ENCODE measurements at regions not wholly inside any gene's neighbourhood (a gene's known extent, or its start where the extent isn't known, plus 50 kb on each side); places are given as distances from the start of the nearest gene placed in this dataset.
A peak's percentile ranks its signal among the peaks of the same experiment; 100 is the strongest.

GRCh38 chr2:212708355-212708754 is 169.8 kb upstream of the ERBB4 start:
- H3K36me3 Mint-ChIP-seq, result no peaks in the 10 kb centered on the region
- Histone ChIP-seq H3K36me3 (ENCODE audit: control insufficient read depth, insufficient read depth, low read length) (no peaks in the 10 kb centered on the region), H3K27ac (ENCODE audit: insufficient read depth, low read length, poor library complexity, severe bottlenecking) (no peak overlapping the region), H3K27me3 (ENCODE audit: control insufficient read depth, insufficient read depth, low read length) (no peaks in the 10 kb centered on the region), H3K9me3 (ENCODE audit: control insufficient read depth in 2 of 2, low read length in 2 of 2) (no peaks in the 10 kb centered on the region), H3K4me1 (ENCODE audit: control insufficient read depth, insufficient read depth, low read length, poor library complexity, severe bottlenecking) (no peaks in the 10 kb centered on the region), H3K4me3 (ENCODE audit: low read depth, low read length) (no peak overlapping the region)
- DNase-seq (no peak), ATAC-seq (ENCODE audit: low read depth in 2 of 2) (no peak)
- H3K9me3 Mint-ChIP-seq, result peaks cover 0 to 2% (median 0%) of the 10 kb centered on the region in 7 donors
- no peaks in the 10 kb centered on the region for H3K4me1 Mint-ChIP-seq
- no peak overlapping the region for H3K27ac Mint-ChIP-seq
- H3K4me3 Mint-ChIP-seq, result no peak overlapping the region
- H3K27me3 Mint-ChIP-seq, result no peaks in the 10 kb centered on the region

DNA sequence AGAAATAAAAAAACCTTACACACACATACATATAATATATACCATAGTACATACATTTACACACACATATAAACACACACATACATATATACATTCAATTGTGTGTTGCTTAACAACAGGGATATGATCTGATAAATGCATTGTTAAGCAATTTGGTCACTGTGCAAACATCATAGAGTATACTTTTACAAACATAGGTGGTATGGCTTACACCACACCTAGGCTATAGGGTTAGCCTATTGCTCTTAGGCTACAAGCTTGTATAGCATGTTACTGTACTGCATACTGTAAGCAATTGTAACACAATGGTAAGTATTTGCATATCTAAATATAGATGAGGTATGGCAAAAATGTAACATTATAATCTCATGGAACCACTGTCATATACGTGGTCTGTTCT is 156.8 kb upstream of the ERBB4 start:
- no peaks in the 10 kb centered on the region for H3K36me3 ChIP-seq (ENCODE audit: control insufficient read depth, insufficient read depth, low read length)
- no peaks in the 10 kb centered on the region for H3K9me3 ChIP-seq (ENCODE audit: control insufficient read depth in 2 of 2, low read length in 2 of 2)
- H3K4me1 ChIP-seq (ENCODE audit: control insufficient read depth, insufficient read depth, low read length, poor library complexity, severe bottlenecking), result no peaks in the 10 kb centered on the region
- H3K27ac ChIP-seq (ENCODE audit: insufficient read depth, low read length, poor library complexity, severe bottlenecking), result no peak overlapping the region
- Mint-ChIP-seq H3K36me3 (no peaks in the 10 kb centered on the region), H3K4me1 (no peaks in the 10 kb centered on the region), H3K27me3 (no peaks in the 10 kb centered on the region), H3K9me3 (peaks cover 0 to 2% (median 0%) of the 10 kb centered on the region in 7 donors), H3K4me3 (no peak overlapping the region), H3K27ac (no peak overlapping the region)
- H3K27me3 ChIP-seq (ENCODE audit: control insufficient read depth, insufficient read depth, low read length), result no peaks in the 10 kb centered on the region
- H3K4me3 ChIP-seq (ENCODE audit: low read depth, low read length), result no peak overlapping the region
- ATAC-seq (ENCODE audit: low read depth in 2 of 2), result no peak
- no peak for DNase-seq

- Mint-ChIP-seq H3K4me3 (no peak overlapping the region), H3K9me3 (peaks cover 0 to 2% (median 0%) of the 10 kb centered on the region in 7 donors), H3K4me1 (no peaks in the 10 kb centered on the region), H3K27ac (no peak overlapping the region), H3K27me3 (no peaks in the 10 kb centered on the region), H3K36me3 (no peaks in the 10 kb centered on the region)
- DNase-seq (no peak), ATAC-seq (ENCODE audit: low read depth in 2 of 2) (no peak)
- no peak overlapping the region for H3K27ac ChIP-seq (ENCODE audit: insufficient read depth, low read length, poor library complexity, severe bottlenecking)
- H3K4me1 ChIP-seq (ENCODE audit: control insufficient read depth, insufficient read depth, low read length, poor library complexity, severe bottlenecking), result no peaks in the 10 kb centered on the region
- no peak overlapping the region for H3K4me3 ChIP-seq (ENCODE audit: low read depth, low read length)
- no peaks in the 10 kb centered on the region for H3K9me3 ChIP-seq (ENCODE audit: control insufficient read depth in 2 of 2, low read length in 2 of 2)
- no peaks in the 10 kb centered on the region for H3K27me3 ChIP-seq (ENCODE audit: control insufficient read depth, insufficient read depth, low read length)
- H3K36me3 ChIP-seq (ENCODE audit: control insufficient read depth, insufficient read depth, low read length), result no peaks in the 10 kb centered on the region
Measured at GRCh38 chr2:212694398-212694797, 155.8 kb upstream of the ERBB4 start.

- Histone ChIP-seq H3K27me3 (ENCODE audit: control insufficient read depth, insufficient read depth, low read length) (no peaks in the 10 kb centered on the region), H3K4me3 (ENCODE audit: low read depth, low read length) (no peak overlapping the region), H3K27ac (ENCODE audit: insufficient read depth, low read length, poor library complexity, severe bottlenecking) (no peak overlapping the region), H3K4me1 (ENCODE audit: control insufficient read depth, insufficient read depth, low read length, poor library complexity, severe bottlenecking) (no peaks in the 10 kb centered on the region), H3K36me3 (ENCODE audit: control insufficient read depth, insufficient read depth, low read length) (no peaks in the 10 kb centered on the region), H3K9me3 (ENCODE audit: control insufficient read depth in 2 of 2, low read length in 2 of 2) (no peaks in the 10 kb centered on the region)
- H3K4me1 Mint-ChIP-seq, result no peaks in the 10 kb centered on the region
- no peak for DNase-seq
- H3K4me3 Mint-ChIP-seq, result no peak overlapping the region
- H3K27ac Mint-ChIP-seq, result peak overlapping the region in 1 of 3 donors; percentile 39
- H3K36me3 Mint-ChIP-seq, result no peaks in the 10 kb centered on the region
- H3K9me3 Mint-ChIP-seq, result peaks cover 0 to 2% (median 0%) of the 10 kb centered on the region in 7 donors
- H3K27me3 Mint-ChIP-seq, result no peaks in the 10 kb centered on the region
- ATAC-seq (ENCODE audit: low read depth in 2 of 2), result no peak
Measured at GRCh38 chr2:212692466-212692865, 153.9 kb upstream of the ERBB4 start.

- H3K9me3 Mint-ChIP-seq, result peaks cover 0 to 2% (median 0%) of the 10 kb centered on the region in 7 donors
- Histone ChIP-seq H3K9me3 (ENCODE audit: control insufficient read depth in 2 of 2, low read length in 2 of 2) (no peaks in the 10 kb centered on the region), H3K4me1 (ENCODE audit: control insufficient read depth, insufficient read depth, low read length, poor library complexity, severe bottlenecking) (peaks cover 5% of the 10 kb centered on the region), H3K36me3 (ENCODE audit: control insufficient read depth, insufficient read depth, low read length) (no peaks in the 10 kb centered on the region), H3K4me3 (ENCODE audit: low read depth, low read length) (peak overlapping the region; percentile 12), H3K27me3 (ENCODE audit: control insufficient read depth, insufficient read depth, low read length) (no peaks in the 10 kb centered on the region), H3K27ac (ENCODE audit: insufficient read depth, low read length, poor library complexity, severe bottlenecking) (no peak overlapping the region)
- H3K27ac Mint-ChIP-seq, result peak overlapping the region in 1 of 3 donors; percentile 55
- ATAC-seq (ENCODE audit: low read depth in 2 of 2) (peak in 1 of 2 donors; percentile 58), DNase-seq (peak; percentile 43 to 78 (median 68))
- H3K36me3 Mint-ChIP-seq, result no peaks in the 10 kb centered on the region
- peak overlapping the region in 2 of 4 donors; percentile 41 to 47 for H3K4me3 Mint-ChIP-seq
- H3K27me3 Mint-ChIP-seq, result no peaks in the 10 kb centered on the region
- H3K4me1 Mint-ChIP-seq, result peaks cover 4 to 5% (median 5%) of the 10 kb centered on the region in 4 donors
Measured at GRCh38 chr2:212686285-212686895, 147.8 kb upstream of the ERBB4 start.

GRCh38 chr2:212683346-212684097 is 144.9 kb upstream of the ERBB4 start:
- H3K36me3 Mint-ChIP-seq, result no peaks in the 10 kb centered on the region
- Histone ChIP-seq H3K4me3 (ENCODE audit: low read depth, low read length) (no peak overlapping the region), H3K36me3 (ENCODE audit: control insufficient read depth, insufficient read depth, low read length) (no peaks in the 10 kb centered on the region), H3K4me1 (ENCODE audit: control insufficient read depth, insufficient read depth, low read length, poor library complexity, severe bottlenecking) (peaks cover 5% of the 10 kb centered on the region), H3K27me3 (ENCODE audit: control insufficient read depth, insufficient read depth, low read length) (no peaks in the 10 kb centered on the region), H3K9me3 (ENCODE audit: control insufficient read depth in 2 of 2, low read length in 2 of 2) (no peaks in the 10 kb centered on the region), H3K27ac (ENCODE audit: insufficient read depth, low read length, poor library complexity, severe bottlenecking) (no peak overlapping the region)
- peaks cover 0 to 1% (median 0%) of the 10 kb centered on the region in 7 donors for H3K9me3 Mint-ChIP-seq
- peaks cover 4 to 9% (median 5%) of the 10 kb centered on the region in 4 donors for H3K4me1 Mint-ChIP-seq
- no peak overlapping the region for H3K4me3 Mint-ChIP-seq
- DNase-seq (no peak), ATAC-seq (ENCODE audit: low read depth in 2 of 2) (no peak)
- peak overlapping the region in 1 of 3 donors; percentile 1 for H3K27ac Mint-ChIP-seq
- peaks cover 11% of the 10 kb centered on the region for H3K27me3 Mint-ChIP-seq

GRCh38 chr2:212682937-212683336 is 144.3 kb upstream of the ERBB4 start:
- no peak for ATAC-seq (ENCODE audit: low read depth in 2 of 2)
- peaks cover 11% of the 10 kb centered on the region for H3K27me3 Mint-ChIP-seq
- H3K9me3 ChIP-seq (ENCODE audit: control insufficient read depth in 2 of 2, low read length in 2 of 2), result no peaks in the 10 kb centered on the region
- DNase-seq, result no peak
- H3K4me1 ChIP-seq (ENCODE audit: control insufficient read depth, insufficient read depth, low read length, poor library complexity, severe bottlenecking), result peaks cover 5% of the 10 kb centered on the region
- H3K4me1 Mint-ChIP-seq, result peaks cover 4 to 9% (median 5%) of the 10 kb centered on the region in 4 donors
- H3K27me3 ChIP-seq (ENCODE audit: control insufficient read depth, insufficient read depth, low read length), result no peaks in the 10 kb centered on the region
- H3K4me3 Mint-ChIP-seq, result no peak overlapping the region
- no peak overlapping the region for H3K27ac Mint-ChIP-seq
- no peaks in the 10 kb centered on the region for H3K36me3 Mint-ChIP-seq
- no peak overlapping the region for H3K4me3 ChIP-seq (ENCODE audit: low read depth, low read length)
- no peak overlapping the region for H3K27ac ChIP-seq (ENCODE audit: insufficient read depth, low read length, poor library complexity, severe bottlenecking)
- H3K9me3 Mint-ChIP-seq, result peaks cover 0 to 1% (median 0%) of the 10 kb centered on the region in 7 donors
- H3K36me3 ChIP-seq (ENCODE audit: control insufficient read depth, insufficient read depth, low read length), result no peaks in the 10 kb centered on the region

All from CD4-positive, CD25-positive, alpha-beta regulatory T cell (primary cell).